Rectal smooth muscle tissue (tissue), 1 donor: ENCODE measurements at regions not wholly inside any gene's neighbourhood (a gene's known extent, or its start where the extent isn't known, plus 50 kb on each side); places are given as distances from the start of the nearest gene placed in this dataset.
"Not testable (repeated sequence)": the region's sequence is repeated elsewhere in the genome, so short reads cannot be mapped to it uniquely, and the experiment has no call there.

Source experiments
- H3K27ac ChIP-seq: one replicate; pipeline ENCODE4 v1.7.0; 2013; ENCODE audit warnings: low read depth, low read length, inconsistent platforms
- H3K27me3 ChIP-seq: one replicate; pipeline ENCODE4 v1.7.0; 2013; ENCODE audit warnings: low read length; ENCODE audit not compliant: control insufficient read depth, insufficient read depth
- H3K36me3 ChIP-seq: one replicate; pipeline ENCODE4 v1.7.0; 2013; ENCODE audit warnings: low read length; ENCODE audit not compliant: control insufficient read depth, insufficient read depth
- H3K4me1 ChIP-seq: one replicate; pipeline ENCODE4 v1.7.0; 2013; ENCODE audit warnings: low read length; ENCODE audit not compliant: control insufficient read depth, insufficient read depth
- H3K4me3 ChIP-seq: one replicate; pipeline ENCODE4 v1.7.0; 2013; ENCODE audit warnings: low read length
- H3K9ac ChIP-seq: one replicate; pipeline ENCODE4 v1.7.0; 2013; ENCODE audit warnings: low read length

DNA sequence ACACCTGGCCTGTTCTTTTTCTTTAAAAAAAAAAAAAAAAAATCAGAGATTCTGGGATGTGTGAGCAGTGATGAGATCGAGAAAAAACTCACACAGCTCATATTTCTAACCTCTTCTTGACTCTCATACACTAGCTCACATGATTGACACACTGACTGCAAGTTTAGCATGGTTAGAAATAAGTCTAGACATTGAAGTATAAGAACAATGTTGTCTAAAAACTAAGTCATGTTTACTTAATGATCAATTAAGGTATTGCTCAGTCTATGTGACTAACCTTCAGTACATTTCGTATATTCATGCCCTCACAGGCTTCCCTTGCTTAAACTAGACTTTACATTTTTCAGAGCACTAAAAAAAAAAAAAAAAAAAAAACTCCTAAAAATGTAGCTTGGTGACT lies 775.1 kb downstream of the GATA3 start:
- Histone ChIP-seq H3K27ac (no peak overlapping the region), H3K4me1 (no peaks in the 10 kb centered on the region), H3K4me3 (no peak overlapping the region), H3K27me3 (no peaks in the 10 kb centered on the region), H3K36me3 (no peaks in the 10 kb centered on the region), H3K9ac (no peak overlapping the region)

DNA sequence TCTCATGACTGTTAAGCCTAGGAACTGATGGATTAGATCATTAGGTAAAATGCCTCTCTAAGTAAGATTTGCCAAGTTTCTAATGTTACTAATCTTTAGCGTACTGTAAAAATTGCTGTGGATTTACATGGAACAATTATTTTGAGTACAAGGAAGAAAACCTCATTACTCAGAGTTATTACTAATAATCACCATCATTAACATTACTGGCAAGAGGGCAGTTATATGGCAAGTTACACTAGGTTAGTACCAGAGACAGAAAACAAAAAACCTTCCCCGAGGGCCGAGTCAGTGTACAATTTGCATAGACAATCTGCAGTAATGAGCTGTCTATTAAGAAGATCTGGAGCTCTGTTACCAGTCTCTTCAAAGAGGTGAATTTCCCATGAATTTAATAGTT lies 775.6 kb downstream of the GATA3 start:
- H3K27ac ChIP-seq: no peak overlapping the region
- H3K4me1 ChIP-seq: no peaks in the 10 kb centered on the region
- no peaks in the 10 kb centered on the region for H3K27me3 ChIP-seq
- H3K4me3 ChIP-seq: no peak overlapping the region
- H3K9ac ChIP-seq: no peak overlapping the region
- H3K36me3 ChIP-seq: no peaks in the 10 kb centered on the region

DNA sequence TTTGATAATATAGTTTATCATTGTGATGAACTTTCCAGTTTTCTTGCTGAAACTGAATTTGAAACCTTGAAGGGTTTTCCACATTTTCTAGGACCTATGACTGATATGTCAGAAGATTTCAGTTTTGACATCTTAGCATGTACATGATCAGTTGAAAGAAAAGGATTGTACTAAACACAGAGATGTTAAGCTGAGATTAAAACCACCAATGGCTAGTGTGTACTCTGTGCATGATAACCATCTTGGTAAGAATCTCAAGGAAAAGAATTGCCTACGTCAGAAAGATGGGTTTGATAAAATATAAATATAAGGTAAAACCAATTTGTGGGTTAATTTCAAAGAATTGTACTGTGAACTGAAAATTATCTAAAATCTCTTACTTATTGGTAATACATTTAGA lies 776.4 kb downstream of the GATA3 start:
- Histone ChIP-seq H3K27ac (no peak overlapping the region), H3K4me1 (no peaks in the 10 kb centered on the region), H3K36me3 (no peaks in the 10 kb centered on the region), H3K9ac (no peak overlapping the region), H3K27me3 (no peaks in the 10 kb centered on the region), H3K4me3 (no peak overlapping the region)

DNA sequence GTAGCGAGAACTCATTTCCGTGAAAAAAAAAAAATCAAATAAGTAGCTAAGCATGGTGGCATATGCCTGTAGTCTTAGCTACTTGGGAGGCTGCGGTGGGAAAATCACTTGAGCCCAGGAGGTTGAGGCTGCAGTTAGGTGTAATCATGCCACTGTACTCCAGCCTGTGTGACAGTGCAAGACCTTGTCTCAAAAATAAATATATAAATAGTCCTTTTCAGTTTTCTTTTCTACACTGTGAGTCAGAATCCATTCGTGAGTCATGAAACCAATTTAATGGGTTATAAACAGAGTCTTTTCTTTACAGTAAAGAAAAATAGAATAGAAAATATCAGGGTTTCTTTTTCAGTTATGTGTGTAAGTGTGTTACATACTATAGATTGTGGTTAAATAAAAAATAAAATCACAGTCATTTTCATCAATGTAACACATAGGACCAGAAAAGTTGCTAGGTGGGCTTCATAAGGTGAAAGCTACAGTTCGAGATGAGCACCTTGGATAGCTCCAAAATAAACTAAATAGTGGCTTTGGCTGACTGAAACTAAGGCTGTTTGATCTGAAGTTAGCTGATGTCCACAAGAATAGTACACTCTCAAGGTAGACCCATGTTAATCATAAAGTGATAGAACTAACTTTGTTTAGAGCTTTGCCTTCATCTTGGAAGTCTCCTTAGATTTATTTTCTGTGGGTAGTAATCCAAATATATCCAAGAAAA lies 781.1 kb downstream of the GATA3 start:
- Histone ChIP-seq H3K4me3 (no peak overlapping the region), H3K36me3 (no peaks in the 10 kb centered on the region), H3K4me1 (no peaks in the 10 kb centered on the region), H3K27ac (no peak overlapping the region), H3K9ac (no peak overlapping the region), H3K27me3 (no peaks in the 10 kb centered on the region)

DNA sequence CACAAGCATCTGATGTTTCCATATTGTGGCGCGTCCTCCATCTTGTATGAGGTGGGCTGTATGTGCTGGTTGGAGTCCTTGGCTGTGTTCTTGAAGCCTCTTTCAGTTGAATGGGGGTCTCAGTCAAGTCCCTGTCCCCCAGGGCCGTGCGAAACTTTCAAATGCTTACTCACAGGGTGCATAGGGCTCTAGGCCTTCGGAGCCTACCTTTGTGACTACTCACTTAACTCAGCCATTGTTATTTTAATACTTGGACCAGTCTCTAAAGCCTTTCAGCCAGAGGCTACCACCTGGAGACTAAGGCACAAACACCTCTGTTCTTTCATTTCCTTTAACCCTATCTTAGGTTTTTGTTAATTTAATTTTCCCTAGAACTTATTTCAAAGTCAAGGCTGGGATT lies 785.9 kb downstream of the GATA3 start:
- no peak overlapping the region for H3K27ac ChIP-seq
- no peak overlapping the region for H3K9ac ChIP-seq
- no peaks in the 10 kb centered on the region for H3K4me1 ChIP-seq
- H3K27me3 ChIP-seq: no peaks in the 10 kb centered on the region
- no peaks in the 10 kb centered on the region for H3K36me3 ChIP-seq
- H3K4me3 ChIP-seq: no peak overlapping the region

DNA sequence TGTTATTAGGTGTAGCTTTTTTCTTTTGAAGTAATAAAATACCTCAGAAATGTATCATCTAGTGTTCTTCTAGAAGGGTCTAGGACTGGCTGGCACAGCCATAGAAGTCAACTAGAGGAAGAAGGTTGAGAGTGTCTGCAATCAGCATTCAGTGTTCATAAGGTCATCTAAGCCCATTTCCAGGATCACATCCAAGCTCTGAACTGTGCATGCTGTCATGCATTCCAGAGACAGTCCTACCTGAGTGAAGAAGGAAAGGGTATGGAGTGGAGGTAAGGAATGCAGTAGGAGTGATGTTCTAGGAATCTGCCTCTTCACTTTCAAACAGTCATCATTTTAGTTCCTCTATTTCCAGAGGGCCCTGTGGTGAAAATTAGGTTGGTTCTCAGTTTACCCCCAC lies 789.7 kb downstream of the GATA3 start:
- Histone ChIP-seq H3K4me1 (no peaks in the 10 kb centered on the region), H3K36me3 (no peaks in the 10 kb centered on the region), H3K27ac (no peak overlapping the region), H3K9ac (no peak overlapping the region), H3K27me3 (no peaks in the 10 kb centered on the region), H3K4me3 (no peak overlapping the region)

DNA sequence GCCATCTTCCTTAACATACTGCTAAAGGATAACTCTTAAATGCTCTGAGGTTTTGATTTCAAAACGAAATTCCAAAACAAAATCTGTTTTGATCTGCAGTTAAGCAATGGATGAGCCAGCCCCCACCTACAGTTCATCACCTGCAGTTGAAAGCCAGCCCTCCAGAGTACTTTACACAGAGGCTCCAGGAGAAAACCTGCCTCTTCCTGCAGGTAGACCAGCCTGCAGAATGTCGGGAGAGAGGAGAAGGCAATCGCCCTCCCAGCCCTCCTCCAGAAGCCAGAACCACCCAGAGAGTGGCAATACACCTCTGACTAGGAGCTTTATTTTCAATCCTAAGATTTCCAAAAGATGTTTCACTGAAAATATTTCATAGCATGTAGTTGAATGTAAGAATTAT lies 798.1 kb downstream of the GATA3 start:
- H3K36me3 ChIP-seq: no peaks in the 10 kb centered on the region
- no peak overlapping the region for H3K9ac ChIP-seq
- no peak overlapping the region for H3K27ac ChIP-seq
- H3K4me3 ChIP-seq: no peak overlapping the region
- H3K27me3 ChIP-seq: no peaks in the 10 kb centered on the region
- H3K4me1 ChIP-seq: no peaks in the 10 kb centered on the region

DNA sequence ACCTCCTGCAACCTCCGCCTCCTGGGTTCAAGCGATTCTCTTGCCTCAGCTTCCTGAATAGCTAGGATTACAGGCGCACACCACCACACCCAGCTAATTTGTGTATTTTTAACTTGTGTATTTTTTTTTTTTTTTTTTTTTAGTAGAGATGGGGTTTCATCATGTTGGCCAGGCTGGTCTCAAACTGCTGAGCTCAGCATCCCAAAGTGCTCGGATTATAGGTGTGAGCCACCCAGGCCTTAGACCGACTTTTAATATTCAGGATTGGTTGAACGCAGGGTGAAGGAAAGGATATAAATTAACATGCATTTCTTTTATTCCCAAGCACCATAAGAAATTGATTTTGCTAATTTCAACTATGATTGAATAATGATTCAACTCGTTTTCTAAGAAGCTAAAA lies 798.6 kb downstream of the GATA3 start:
- no peaks in the 10 kb centered on the region for H3K36me3 ChIP-seq
- H3K4me1 ChIP-seq: no peaks in the 10 kb centered on the region
- H3K27ac ChIP-seq: no peak overlapping the region
- no peak overlapping the region for H3K9ac ChIP-seq
- no peak overlapping the region for H3K4me3 ChIP-seq
- no peaks in the 10 kb centered on the region for H3K27me3 ChIP-seq

DNA sequence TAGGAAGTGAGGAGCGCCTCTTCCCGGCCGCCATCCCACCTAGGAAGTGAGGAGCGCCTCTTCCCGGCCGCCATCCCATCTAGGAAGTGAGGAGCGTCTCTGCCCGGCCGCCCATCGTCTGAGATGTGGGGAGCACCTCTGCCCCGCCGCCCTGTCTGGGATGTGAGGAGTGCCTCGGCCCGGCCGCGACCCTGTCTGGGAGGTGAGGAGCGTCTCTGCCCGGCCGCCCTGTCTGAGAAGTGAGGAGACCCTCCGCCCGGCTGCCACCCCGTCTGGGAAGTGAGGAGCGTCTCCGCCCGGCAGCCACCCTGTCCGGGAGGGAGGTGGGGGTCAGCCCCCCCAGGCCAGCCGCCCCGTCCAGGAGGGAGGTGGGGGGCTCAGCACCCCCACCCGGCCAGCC lies 814.4 kb downstream of the GATA3 start:
- not testable (repeated sequence) for H3K4me3 ChIP-seq, H3K9ac ChIP-seq, H3K4me1 ChIP-seq, H3K27ac ChIP-seq, H3K27me3 ChIP-seq, H3K36me3 ChIP-seq

DNA sequence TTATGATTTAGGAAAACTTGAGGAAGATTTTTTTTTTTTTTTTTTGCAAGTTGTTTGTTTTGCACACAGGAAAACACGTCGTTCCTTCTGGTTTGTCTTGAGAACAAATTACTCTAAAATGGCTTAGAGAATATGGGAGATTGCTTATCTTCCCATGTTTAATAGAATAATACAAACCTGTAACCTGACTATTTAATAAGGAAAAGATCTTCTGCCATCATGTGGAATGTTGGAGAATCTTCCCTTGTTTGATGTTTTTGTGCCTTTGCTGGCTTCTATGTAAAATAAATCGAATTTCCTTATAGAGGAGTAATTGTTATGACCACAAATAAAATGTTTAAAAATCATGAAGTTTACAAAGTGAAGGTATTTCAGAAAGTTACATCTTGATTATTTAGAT lies 818.8 kb downstream of the GATA3 start:
- Histone ChIP-seq H3K4me1 (no peaks in the 10 kb centered on the region), H3K4me3 (no peak overlapping the region), H3K27me3 (no peaks in the 10 kb centered on the region), H3K36me3 (no peaks in the 10 kb centered on the region), H3K27ac (no peak overlapping the region), H3K9ac (no peak overlapping the region)

DNA sequence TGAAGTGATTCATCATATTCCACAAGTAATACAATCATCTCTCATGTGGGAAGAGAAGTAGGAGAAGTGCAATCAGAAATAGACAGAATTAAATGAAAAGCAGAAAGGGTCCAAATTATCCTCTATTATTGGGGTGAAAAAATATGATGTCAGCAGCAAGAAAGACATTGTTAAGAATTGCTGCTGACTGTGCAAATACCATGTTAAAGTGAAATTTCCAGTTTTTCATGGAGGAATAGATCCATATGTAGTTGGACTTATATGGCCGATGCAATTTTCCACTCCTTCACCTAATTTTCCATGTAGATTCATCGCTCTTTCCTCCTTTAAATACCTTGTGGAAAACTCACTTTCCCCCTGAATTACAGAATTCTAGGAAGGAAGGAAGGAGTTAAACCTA lies 819.8 kb downstream of the GATA3 start:
- Histone ChIP-seq H3K9ac (no peak overlapping the region), H3K27ac (no peak overlapping the region), H3K4me1 (no peaks in the 10 kb centered on the region), H3K27me3 (no peaks in the 10 kb centered on the region), H3K4me3 (no peak overlapping the region), H3K36me3 (no peaks in the 10 kb centered on the region)

DNA sequence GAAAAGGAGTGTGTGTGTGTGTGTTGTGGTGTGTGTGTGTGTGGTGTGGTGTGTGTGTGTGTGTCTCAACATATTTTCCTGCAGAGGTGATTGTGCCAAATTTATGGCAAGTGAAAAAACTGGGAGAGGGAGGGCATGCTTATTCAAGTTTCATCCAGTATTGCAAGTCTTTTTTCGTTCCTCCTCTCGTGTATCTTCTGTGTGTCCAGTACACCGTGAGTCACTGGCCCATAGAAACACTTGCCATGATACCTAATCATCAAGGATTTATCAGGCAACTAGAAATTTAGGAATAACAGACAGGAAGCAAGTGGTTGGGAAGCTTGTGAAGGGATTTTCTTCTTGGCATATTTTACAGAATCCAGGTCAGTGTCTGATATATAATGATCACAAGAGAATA lies 820.5 kb downstream of the GATA3 start:
- Histone ChIP-seq H3K4me1 (no peaks in the 10 kb centered on the region), H3K27ac (no peak overlapping the region), H3K4me3 (no peak overlapping the region), H3K27me3 (no peaks in the 10 kb centered on the region), H3K36me3 (no peaks in the 10 kb centered on the region), H3K9ac (no peak overlapping the region)

DNA sequence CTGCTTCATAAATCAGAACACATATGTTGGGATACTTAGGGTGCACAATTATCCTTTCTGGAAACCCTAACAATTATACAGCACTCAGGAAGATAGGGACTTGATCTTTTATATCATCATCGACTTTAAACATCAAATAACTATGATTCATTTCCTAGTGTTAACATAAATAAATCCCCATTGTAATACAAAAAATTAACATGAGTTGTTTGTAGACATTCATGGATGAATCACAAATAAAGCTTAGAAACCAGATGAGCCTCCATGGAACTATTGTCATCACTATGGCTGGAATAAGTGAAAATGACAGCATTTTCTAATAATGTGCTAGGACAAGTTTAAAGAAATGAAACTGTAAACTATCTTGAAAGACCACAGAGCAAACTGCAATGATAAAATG lies 821.7 kb downstream of the GATA3 start:
- H3K9ac ChIP-seq: no peak overlapping the region
- H3K27ac ChIP-seq: no peak overlapping the region
- H3K4me1 ChIP-seq: no peaks in the 10 kb centered on the region
- H3K36me3 ChIP-seq: no peaks in the 10 kb centered on the region
- H3K4me3 ChIP-seq: no peak overlapping the region
- no peaks in the 10 kb centered on the region for H3K27me3 ChIP-seq
